Activated CD4-positive, alpha-beta T cell treated with anti-CD3 and anti-CD28 coated beads, Interleukin-2, Interleukin-4, amounts not matched to agents 100 ng/mL and 50 ng/mL, durations not matched to agents 16 hours and 8 hours (primary cell): ENCODE measurements at regions not wholly inside any gene's neighbourhood (a gene's known extent, or its start where the extent isn't known, plus 50 kb on each side); places are given as distances from the start of the nearest gene placed in this dataset.
"Not testable (repeated sequence)": the region's sequence is repeated elsewhere in the genome, so short reads cannot be mapped to it uniquely, and the experiment has no call there.

Source experiments
- DNase-seq: peaks from one replicate; pipeline ENCODE4 v3.0.0-alpha.2; 2020; ENCODE audit warnings: low spot score

GRCh38 chr2:40043641-40044040 is 264.6 kb upstream of the THUMPD2 start:
- DNase-seq, result no peak

- DNase-seq, result no peak
These were observed 264.1 kb upstream of the THUMPD2 start for GRCh38 chr2:40043191-40043590.

GRCh38 chr2:40041422-40042382 is 262.6 kb upstream of the THUMPD2 start:
- no peak for DNase-seq

- peak; percentile 40 for DNase-seq
These were observed 260.5 kb upstream of the THUMPD2 start for GRCh38 chr2:40039549-40039948.

DNA sequence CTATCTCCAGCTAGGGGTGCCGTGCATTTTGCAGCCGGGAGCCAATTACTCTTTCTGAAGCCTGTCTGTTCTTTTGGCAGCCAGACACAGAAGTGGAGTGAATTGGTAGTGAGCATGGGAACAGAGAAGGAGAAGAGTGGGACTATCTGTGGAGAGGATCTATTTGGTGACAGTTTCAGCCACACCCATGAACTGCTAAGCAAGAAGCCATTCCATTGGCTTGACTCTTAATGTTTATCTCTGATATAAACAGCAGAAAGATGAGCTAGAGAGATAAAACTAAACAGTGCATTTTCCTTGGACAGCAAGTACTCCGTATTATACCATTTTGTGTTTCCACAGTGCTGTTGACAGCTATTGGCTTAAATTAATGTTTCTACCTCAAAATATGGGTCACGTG is 259.6 kb upstream of the THUMPD2 start:
- no peak for DNase-seq

- no peak for DNase-seq
These were observed 258.2 kb upstream of the THUMPD2 start for GRCh38 chr2:40037303-40037702.

DNA sequence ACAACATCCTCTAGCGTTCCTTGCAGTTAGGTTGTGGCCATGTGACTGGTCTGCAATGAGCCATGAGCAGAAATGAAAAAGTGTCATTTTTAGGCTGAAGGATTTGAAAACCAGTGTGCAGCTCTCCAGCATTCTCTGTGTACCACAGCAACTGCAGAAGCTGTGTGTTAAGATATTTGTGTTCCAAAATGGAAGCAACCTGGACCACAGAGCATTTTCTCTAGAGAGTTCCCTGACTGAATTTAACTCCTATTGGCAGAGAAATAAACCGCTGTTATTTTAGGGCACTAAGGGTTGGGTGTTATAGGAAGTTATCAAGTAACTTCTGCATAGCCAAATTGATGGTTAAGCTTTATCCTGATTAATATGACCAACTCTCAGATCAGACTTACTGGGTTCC is 257.2 kb upstream of the THUMPD2 start:
- no peak for DNase-seq

DNA sequence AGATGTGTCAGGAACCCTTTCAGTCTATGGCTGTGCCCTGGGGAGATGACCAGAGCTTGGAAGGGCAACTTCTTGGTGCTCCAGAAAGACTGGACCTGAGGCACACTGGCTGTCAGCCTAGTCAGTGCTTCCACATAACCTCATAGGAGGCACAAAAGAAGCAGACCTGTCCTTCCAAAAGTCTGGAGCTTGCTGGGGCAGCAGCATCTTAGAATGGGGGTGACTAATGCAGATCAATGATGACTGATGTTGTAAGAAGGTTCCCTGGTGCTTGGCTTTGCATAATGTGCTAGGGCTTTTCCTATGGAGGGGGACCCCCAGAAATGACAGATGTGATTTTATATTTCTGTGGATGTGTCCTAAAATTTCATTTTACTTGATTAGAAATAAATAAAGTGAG is 255.7 kb upstream of the THUMPD2 start:
- DNase-seq, result no peak

- DNase-seq, result no peak
These were observed 255.1 kb upstream of the THUMPD2 start for GRCh38 chr2:40034198-40034597.

DNA sequence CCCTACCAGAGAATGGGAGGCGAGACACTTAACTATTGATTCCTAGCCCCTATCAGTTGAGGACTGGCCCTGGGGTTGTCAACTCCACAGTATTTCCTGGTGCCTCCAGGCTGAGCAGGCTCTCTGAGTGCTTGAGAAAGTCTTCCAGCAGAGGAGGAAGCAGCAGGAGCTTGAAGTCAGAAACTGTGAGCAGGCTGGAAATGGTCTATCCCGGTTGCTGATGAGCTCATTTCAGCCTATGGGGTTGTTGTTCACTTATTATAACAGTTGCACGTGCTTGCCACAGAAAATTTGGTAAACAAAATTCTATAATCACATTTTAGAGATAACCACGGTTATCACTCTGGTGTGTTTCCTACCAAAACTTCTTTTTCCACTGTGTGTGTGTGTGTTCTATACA is 254.7 kb upstream of the THUMPD2 start:
- no peak for DNase-seq

DNA sequence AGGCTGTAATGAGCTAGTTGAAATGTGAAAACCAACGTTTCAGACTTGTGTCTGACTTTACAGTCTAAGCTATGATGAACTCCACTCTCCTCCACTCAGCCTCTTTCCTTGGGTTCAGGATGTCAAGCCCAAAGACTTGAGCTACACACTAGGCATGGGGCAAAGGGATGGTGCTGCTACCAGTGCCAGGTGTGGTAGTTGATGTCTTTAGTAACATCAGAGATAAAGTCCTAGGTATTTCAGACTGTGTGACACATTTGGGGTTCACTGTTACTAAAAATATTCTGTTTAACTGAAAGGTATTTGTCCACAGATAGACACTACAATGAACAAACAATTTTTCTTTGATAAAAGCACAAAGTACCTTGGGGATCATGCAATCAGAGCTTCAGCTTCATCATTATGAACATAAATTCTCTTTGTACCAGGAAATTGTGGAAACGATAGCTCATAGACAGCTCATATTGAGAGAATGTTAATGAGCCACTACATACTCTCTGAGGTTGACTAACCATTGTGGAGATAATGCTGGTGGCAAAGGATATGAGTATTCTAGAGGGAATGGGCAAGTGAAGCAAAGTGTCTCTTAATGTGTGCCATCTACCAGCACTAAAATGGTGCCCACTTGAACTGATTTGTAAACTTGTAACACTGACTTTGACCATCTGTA is 253.7 kb upstream of the THUMPD2 start:
- DNase-seq, result peak; percentile 51

DNA sequence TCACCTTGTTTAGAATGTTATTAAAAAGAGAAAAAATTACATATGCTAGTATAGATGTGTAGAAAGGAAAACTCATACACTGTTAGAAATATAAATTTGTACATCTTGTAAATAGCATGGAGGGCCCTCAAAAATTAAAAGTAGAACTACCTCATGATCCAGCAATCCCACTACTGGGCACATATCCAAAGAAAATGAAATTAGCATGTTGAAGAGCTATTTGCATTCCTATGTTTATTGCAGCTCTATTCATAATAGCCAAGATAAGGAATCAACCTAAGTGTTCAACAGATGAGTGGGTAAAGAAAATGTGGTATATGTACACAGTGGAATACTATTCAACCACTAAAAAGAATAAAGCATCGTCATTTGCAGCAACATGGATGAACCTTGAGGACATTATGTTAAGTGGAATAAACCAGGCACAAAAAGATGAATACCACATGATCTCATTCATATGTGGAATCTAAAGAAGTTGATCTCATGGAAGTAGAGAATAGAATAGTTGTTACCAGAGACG is 251.5 kb upstream of the THUMPD2 start:
- DNase-seq, result no peak

- no peak for DNase-seq
These were observed 249.9 kb upstream of the THUMPD2 start for GRCh38 chr2:40028792-40029488.

DNA sequence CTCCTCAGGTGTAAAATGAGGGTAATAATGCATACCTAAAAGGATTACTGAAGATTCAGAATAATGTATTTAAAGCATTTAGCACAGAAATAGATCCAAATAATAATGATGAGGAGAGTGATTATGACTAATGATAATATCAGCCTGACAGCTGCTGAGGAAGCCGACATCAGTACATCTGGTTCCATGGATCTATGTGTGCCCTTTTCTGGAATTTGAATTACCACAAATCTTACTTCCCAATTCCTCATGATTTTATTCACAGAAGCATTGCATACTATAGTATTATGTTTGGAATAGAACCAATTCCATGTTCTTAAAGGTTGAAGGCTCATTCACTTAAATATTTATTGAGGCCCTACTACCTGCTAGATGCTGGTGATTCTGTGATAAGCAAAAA is 248.9 kb upstream of the THUMPD2 start:
- DNase-seq, result no peak

- DNase-seq, result not testable (repeated sequence)
These were observed 246.2 kb upstream of the THUMPD2 start for GRCh38 chr2:40025276-40025675.

GRCh38 chr2:40020997-40021396 is 241.9 kb upstream of the THUMPD2 start:
- no peak for DNase-seq

DNA sequence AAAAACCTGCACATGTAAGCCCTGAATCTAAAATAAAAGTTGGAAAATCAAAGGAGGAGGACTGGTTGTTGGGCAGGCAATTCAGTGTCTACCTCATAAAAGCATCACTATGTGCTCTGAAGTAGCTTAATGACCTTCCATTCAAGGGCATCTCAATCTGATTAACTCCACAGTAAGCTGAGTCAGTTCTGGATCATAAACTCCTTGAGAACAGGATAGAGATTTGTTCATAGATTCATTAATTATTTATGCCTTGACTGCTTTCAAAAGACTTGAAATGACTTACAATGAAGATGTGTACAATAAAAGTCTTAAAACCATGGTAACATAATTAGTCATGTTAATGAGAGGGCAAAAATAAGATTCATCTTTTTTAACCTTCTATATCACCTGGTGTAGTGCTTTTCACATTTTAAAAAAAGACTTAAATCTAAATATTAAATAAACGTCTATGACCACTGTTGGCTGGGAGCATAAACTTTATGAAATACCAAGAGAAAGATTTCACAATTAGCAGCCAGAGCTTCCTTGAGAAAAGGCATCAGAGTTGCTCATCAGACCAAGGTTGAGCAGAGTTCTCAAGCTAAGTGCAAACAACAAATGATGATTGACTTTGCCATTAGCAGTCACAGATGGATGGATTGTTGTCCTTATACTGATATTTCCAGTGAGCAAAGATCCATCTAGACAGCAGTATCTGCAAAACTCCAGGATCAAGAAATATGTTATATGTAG is 237.3 kb upstream of the THUMPD2 start:
- no peak for DNase-seq

DNA sequence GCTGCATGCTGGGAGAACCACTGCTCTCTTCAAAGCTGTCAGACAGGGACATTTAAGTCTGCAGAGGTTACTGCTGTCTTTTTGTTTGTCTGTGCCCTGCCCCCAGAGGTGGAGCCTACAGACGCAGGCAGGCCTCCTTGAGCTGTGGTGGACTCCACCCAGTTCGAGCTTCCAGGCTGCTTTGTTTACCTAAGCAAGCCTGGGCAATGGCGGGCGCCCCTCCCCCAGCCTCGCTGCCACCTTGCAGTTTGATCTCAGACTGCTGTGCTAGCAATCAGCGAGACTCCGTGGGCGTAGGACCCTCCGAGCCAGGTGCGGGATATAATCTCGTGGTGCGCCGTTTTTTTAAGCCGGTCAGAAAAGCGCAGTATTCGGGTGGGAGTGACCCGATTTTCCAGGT is 234.9 kb upstream of the THUMPD2 start:
- not testable (repeated sequence) for DNase-seq

DNA sequence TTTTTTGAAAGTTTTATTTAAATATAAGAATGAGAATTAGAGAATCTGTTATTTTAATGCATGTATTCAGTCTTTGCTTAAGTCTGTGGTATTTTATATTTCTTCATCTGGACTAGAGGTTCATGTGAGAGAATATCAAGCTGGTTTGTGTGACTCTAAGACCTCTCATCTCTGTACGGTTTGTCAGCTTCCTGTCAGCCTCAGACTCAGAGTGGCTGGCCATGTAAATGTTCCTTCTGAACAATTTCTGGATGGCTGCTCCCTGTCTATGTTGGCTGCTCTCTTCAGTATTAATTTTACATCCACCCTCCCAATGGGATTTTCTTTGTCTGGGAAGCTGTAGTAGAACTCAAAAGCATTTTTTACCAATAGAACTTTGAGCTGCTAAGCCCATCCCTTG is 225.3 kb upstream of the THUMPD2 start:
- DNase-seq, result no peak

- DNase-seq, result no peak
These were observed 223.3 kb upstream of the THUMPD2 start for GRCh38 chr2:40002339-40002738.

DNA sequence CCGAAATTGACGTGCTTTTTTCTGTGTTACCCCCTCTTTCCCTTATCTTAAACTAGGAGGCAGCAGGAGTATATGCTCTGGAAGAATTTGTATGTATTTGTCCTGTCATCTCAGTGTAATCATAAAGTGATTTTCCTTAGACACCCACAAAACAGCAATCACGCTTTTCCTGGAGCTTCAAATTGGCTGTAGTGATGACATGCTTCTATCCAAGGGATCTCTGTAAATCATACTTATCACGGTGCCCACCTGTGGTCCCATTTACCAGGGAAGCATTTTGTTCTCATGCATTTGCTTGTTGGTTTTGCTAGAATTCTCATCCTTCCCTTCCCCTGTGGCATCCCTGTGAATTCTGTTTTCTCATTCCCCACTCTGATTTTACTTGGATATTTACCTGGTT is 220.8 kb upstream of the THUMPD2 start:
- no peak for DNase-seq

DNA sequence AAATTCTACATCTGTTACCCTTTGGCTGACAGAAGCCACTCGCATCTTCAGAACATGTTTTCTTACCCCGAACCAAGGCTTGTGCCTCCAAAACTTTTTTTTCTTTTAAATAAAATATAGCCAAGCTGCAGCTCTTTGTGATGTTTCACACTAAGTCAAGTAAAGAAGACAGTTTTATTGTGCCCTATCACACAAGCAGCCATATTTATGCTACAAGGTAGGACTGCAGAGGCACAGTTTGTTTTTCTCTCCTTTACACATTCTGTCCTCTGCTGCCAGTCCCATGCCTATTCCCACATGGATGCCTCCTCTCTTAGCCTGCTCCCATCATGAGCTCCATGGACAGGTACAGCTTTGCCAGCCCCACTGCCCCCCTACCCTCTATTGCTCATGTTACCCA is 219.6 kb upstream of the THUMPD2 start:
- DNase-seq, result no peak
